GM12872 (cell line): ENCODE measurements at regions not wholly inside any gene's neighbourhood (a gene's known extent, or its start where the extent isn't known, plus 50 kb on each side); places are given as distances from the start of the nearest gene placed in this dataset.

ENCODE experiments used
- CTCF ChIP-seq: IDR thresholded peaks from 3 replicates; pipeline ENCODE4 v1.5.1; 2011; ENCODE audit warnings: low read depth, mild to moderate bottlenecking, low read length, moderate library complexity; ENCODE audit not compliant: insufficient read depth

GRCh38 chr4:151983854-151984253 lies 223.0 kb upstream of the GATB start:
- TF ChIP-seq CTCF: no peak

GRCh38 chr4:151979819-151980218 lies 219.0 kb upstream of the GATB start:
- no peak for TF ChIP-seq CTCF

- TF ChIP-seq CTCF: no peak
Measured at GRCh38 chr4:151968643-151969042, 207.8 kb upstream of the GATB start.

- TF ChIP-seq CTCF: no peak
Measured at GRCh38 chr4:151967074-151967473, 206.3 kb upstream of the GATB start.

GRCh38 chr4:151962138-151962823 lies 201.5 kb upstream of the GATB start:
- TF ChIP-seq CTCF: no peak

- TF ChIP-seq CTCF: no peak
Measured at GRCh38 chr4:151961456-151961855, 200.6 kb upstream of the GATB start.

- TF ChIP-seq CTCF: no peak
Measured at GRCh38 chr4:151960449-151961230, 199.8 kb upstream of the GATB start.
